ENCODE measurements at regions not wholly inside any gene's neighbourhood (a gene's known extent, or its start where the extent isn't known, plus 50 kb on each side); places are given as distances from the start of the nearest gene placed in this dataset.

DNA sequence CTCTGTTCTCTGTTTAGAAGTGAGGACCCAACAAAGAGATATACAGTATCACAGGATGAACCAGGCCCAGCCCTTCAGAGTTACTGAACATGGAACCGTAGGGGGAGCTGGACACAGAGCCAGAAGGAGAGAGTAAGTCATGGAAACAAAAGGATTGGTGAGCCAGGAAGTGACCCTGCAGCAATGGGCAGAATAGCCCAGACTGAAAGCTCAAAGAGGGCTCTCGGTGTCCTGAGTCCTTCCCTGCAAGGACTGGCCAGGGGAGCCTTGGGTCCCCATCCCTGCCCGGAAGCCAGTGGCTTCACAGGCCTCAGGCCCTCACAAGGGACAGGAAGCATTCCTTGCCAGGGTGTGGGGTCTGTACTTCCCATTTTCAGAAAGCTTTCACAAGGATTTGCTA, 150.6 kb downstream of the SPATA19 start:
- Mint-ChIP-seq H3K4me1 (no peaks in the 10 kb centered on the region), H3K36me3 (no peaks in the 10 kb centered on the region), H3K27ac (no peak overlapping the region), H3K27me3 (peaks cover 1% of the 10 kb centered on the region), H3K4me3 (no peak overlapping the region), H3K9me3 (peaks cover 0 to 2% (median 0%) of the 10 kb centered on the region in 3 donors)

DNA sequence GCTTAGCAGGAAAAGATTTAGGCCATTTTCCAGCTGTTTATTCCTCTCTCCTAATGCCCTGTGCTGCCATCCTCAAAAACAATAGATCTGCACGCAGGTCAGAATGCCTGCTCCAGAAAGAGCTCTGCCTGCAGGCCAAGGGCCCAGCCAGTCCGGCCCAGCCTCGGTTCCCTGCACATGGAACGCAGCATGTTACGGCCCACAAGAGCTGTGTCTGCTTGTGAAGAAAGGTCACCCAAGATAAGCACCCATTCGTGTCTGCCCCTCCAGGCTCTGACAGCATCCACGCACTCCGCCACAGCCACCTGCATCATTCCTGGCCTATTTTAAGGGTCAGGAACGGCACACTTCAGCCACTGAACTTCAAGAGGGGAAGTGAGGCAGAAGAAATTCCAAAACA, 152.2 kb downstream of the SPATA19 start:
- H3K36me3 Mint-ChIP-seq: no peaks in the 10 kb centered on the region

GRCh38 chr11:133692126-133692934, 153.0 kb downstream of the SPATA19 start:
- Mint-ChIP-seq H3K4me3 (no peak overlapping the region), H3K27me3 (no peaks in the 10 kb centered on the region), H3K36me3 (no peaks in the 10 kb centered on the region), H3K27ac (no peak overlapping the region), H3K4me1 (no peaks in the 10 kb centered on the region), H3K9me3 (peaks cover 0 to 2% (median 0%) of the 10 kb centered on the region in 3 donors)

More for the DNA sequence above, 152.2 kb downstream of the SPATA19 start:
- Mint-ChIP-seq H3K27me3 (no peaks in the 10 kb centered on the region), H3K4me3 (no peak overlapping the region), H3K27ac (no peak overlapping the region), H3K9me3 (peaks cover 0 to 2% (median 0%) of the 10 kb centered on the region in 3 donors), H3K4me1 (no peaks in the 10 kb centered on the region)

GRCh38 chr11:133687781-133688180, 155.5 kb upstream of the OPCML start:
- H3K4me3 Mint-ChIP-seq: no peak overlapping the region
- H3K36me3 Mint-ChIP-seq: no peaks in the 10 kb centered on the region
- no peaks in the 10 kb centered on the region for H3K9me3 Mint-ChIP-seq
- H3K27me3 Mint-ChIP-seq: no peaks in the 10 kb centered on the region
- no peak overlapping the region for H3K27ac Mint-ChIP-seq
- no peaks in the 10 kb centered on the region for H3K4me1 Mint-ChIP-seq

DNA sequence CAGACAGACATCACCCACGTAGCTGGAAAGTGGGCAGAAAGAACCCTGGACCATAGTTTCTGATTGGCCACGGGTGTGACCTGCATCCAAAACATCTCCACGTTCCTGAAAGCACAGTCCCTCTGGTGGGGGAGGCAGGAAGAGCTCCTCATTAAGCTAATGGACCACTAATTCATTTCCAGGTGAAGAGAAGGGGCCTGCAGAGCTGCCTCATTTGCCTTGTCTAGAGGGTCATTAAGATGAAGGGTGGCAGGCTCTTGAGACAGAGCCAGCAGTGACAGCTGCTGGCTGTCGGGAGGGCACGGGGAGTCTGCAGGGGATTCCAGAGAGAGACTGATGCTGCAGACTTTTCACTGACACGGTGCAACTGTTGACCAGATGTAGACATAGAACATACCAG, 149.6 kb upstream of the OPCML start:
- peaks cover 0 to 4% (median 2%) of the 10 kb centered on the region in 3 donors for H3K9me3 Mint-ChIP-seq

GRCh38 chr11:133679896-133680295, 147.6 kb upstream of the OPCML start:
- peaks cover 16% of the 10 kb centered on the region for H3K27me3 Mint-ChIP-seq
- no peaks in the 10 kb centered on the region for H3K36me3 Mint-ChIP-seq
- H3K27ac Mint-ChIP-seq: no peak overlapping the region
- no peaks in the 10 kb centered on the region for H3K4me1 Mint-ChIP-seq
- H3K4me3 Mint-ChIP-seq: no peak overlapping the region
- H3K9me3 Mint-ChIP-seq: peaks cover 0 to 6% (median 4%) of the 10 kb centered on the region in 3 donors

More for the DNA sequence above, 149.6 kb upstream of the OPCML start:
- H3K27ac Mint-ChIP-seq: no peak overlapping the region
- H3K4me3 Mint-ChIP-seq: no peak overlapping the region
- peaks cover 16% of the 10 kb centered on the region for H3K27me3 Mint-ChIP-seq
- H3K36me3 Mint-ChIP-seq: no peaks in the 10 kb centered on the region
- no peaks in the 10 kb centered on the region for H3K4me1 Mint-ChIP-seq

DNA sequence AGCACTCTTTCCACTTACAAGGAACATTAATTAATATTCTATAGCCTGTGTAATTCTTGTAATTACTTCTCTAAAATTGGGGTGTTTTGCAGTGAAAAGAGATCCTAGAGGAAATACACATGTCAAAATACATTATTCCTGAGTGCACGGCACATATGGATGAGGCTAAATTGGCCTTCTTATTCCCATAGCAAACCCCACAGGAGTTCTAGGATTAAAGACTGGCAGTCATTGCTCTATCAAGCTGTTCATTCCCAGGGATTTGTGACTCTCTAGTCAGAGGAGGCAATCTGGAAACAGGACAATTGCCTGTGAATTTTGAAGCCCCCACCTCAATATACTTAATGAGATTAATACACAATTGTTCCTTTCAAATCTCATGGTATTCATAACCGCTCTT, 145.9 kb upstream of the OPCML start:
- H3K9me3 Mint-ChIP-seq: peaks cover 0 to 6% (median 4%) of the 10 kb centered on the region in 3 donors
- H3K27ac Mint-ChIP-seq: no peak overlapping the region
- H3K27me3 Mint-ChIP-seq: peaks cover 16% of the 10 kb centered on the region
- H3K4me3 Mint-ChIP-seq: no peak overlapping the region
- H3K4me1 Mint-ChIP-seq: no peaks in the 10 kb centered on the region
- no peaks in the 10 kb centered on the region for H3K36me3 Mint-ChIP-seq

- H3K27me3 Mint-ChIP-seq: peaks cover 16% of the 10 kb centered on the region
- H3K4me3 Mint-ChIP-seq: no peak overlapping the region
These were observed 145.1 kb upstream of the OPCML start for GRCh38 chr11:133677387-133677786.

DNA sequence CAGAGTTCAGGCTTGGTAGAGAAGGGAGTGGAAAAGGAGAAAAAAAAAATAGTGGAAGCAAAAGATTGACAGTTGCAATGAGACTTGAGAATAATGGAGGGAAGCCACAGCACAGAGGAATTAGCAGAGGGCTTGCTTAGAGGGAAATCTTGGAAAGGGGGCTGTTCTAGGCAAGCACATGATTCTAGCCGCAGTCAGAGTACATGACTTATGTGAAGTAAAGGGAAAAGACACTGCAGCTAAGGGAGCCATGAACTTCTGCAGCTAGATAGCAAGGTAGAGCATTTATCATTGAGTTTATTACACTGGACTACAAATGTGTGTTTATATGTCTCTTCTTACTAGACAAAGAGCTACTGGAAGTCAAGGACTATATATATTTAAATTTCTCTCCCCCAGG, 144.0 kb upstream of the OPCML start:
- Mint-ChIP-seq H3K27ac (no peak overlapping the region), H3K4me1 (no peaks in the 10 kb centered on the region), H3K36me3 (no peaks in the 10 kb centered on the region), H3K27me3 (peaks cover 12% of the 10 kb centered on the region), H3K4me3 (no peak overlapping the region), H3K9me3 (peaks cover 0 to 6% (median 6%) of the 10 kb centered on the region in 3 donors)

More at GRCh38 chr11:133677387-133677786, 145.1 kb upstream of the OPCML start:
- H3K9me3 Mint-ChIP-seq: peaks cover 0 to 6% (median 6%) of the 10 kb centered on the region in 3 donors
- H3K27ac Mint-ChIP-seq: no peak overlapping the region
- no peaks in the 10 kb centered on the region for H3K36me3 Mint-ChIP-seq
- no peaks in the 10 kb centered on the region for H3K4me1 Mint-ChIP-seq

GRCh38 chr11:133669371-133670053, 137.2 kb upstream of the OPCML start:
- peaks cover 0 to 7% (median 0%) of the 10 kb centered on the region in 3 donors for H3K9me3 Mint-ChIP-seq
- H3K27ac Mint-ChIP-seq: no peak overlapping the region
- no peak overlapping the region for H3K4me3 Mint-ChIP-seq
- no peaks in the 10 kb centered on the region for H3K4me1 Mint-ChIP-seq
- H3K36me3 Mint-ChIP-seq: no peaks in the 10 kb centered on the region
- H3K27me3 Mint-ChIP-seq: no peaks in the 10 kb centered on the region

DNA sequence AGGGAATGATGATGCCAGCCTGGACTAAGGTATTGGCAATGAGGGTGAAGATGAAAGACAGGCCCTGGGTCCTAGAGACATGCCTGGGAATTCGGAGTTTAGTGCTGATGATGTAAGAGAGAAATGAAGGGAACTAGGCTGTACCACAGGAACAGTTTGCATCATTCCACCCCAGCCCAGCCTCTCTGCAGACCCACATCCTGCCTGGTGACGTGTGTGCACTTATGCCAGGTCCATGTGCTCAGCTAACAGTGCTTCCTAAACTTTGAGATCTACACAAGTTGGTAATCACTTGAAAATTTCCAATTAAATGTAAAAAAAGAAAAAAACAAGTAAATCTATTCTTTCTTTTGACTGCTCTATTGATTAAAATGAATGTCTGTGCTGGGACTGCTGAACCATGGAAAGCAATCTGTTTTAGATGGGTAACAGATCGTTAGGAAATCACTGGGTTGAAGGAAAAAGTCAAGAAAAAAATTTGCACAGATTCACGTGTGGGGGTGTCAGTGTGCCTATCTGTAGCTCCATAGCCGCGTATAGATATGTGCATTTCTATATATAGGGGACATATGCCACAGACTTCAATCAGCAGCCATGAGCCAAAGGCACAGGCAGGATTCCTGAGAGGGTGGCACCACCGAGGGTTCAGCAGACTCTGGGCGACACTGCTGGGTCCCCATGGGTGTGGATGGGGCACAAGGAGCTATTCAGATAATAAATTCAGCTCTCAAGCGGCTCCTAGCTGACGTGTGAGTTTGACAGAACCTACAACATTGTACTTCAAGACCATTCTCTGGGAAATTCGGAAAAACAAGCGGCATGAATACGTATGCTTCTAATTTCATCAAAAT, 131.1 kb upstream of the OPCML start:
- peaks cover 2% of the 10 kb centered on the region for H3K27me3 Mint-ChIP-seq
- no peaks in the 10 kb centered on the region for H3K36me3 Mint-ChIP-seq
- H3K4me1 Mint-ChIP-seq: no peaks in the 10 kb centered on the region
- H3K9me3 Mint-ChIP-seq: peaks cover 5 to 9% (median 6%) of the 10 kb centered on the region in 3 donors
- no peak overlapping the region for H3K27ac Mint-ChIP-seq
- no peak overlapping the region for H3K4me3 Mint-ChIP-seq

- Mint-ChIP-seq H3K27me3 (peaks cover 2% of the 10 kb centered on the region), H3K27ac (no peak overlapping the region), H3K36me3 (no peaks in the 10 kb centered on the region), H3K4me3 (no peak overlapping the region), H3K9me3 (peaks cover 5 to 14% (median 7%) of the 10 kb centered on the region in 3 donors), H3K4me1 (no peaks in the 10 kb centered on the region)
These were observed 129.5 kb upstream of the OPCML start for GRCh38 chr11:133661846-133662245.

GRCh38 chr11:133660202-133660568, 127.9 kb upstream of the OPCML start:
- Mint-ChIP-seq H3K4me3 (no peak overlapping the region), H3K27ac (no peak overlapping the region), H3K27me3 (peaks cover 2% of the 10 kb centered on the region), H3K9me3 (peaks cover 5 to 18% (median 11%) of the 10 kb centered on the region in 3 donors), H3K36me3 (no peaks in the 10 kb centered on the region), H3K4me1 (no peaks in the 10 kb centered on the region)

GRCh38 chr11:133659538-133660201, 127.4 kb upstream of the OPCML start:
- no peaks in the 10 kb centered on the region for H3K36me3 Mint-ChIP-seq
- H3K4me3 Mint-ChIP-seq: peak overlapping the region in 1 of 4 donors; percentile 13
- H3K27me3 Mint-ChIP-seq: peaks cover 2% of the 10 kb centered on the region
- H3K9me3 Mint-ChIP-seq: peaks cover 3 to 18% (median 11%) of the 10 kb centered on the region in 3 donors
- no peak overlapping the region for H3K27ac Mint-ChIP-seq
- no peaks in the 10 kb centered on the region for H3K4me1 Mint-ChIP-seq

Measured in IgD-negative memory B cell (primary cell).